ENCODE measurements at regions not wholly inside any gene's neighbourhood (a gene's known extent, or its start where the extent isn't known, plus 50 kb on each side); places are given as distances from the start of the nearest gene placed in this dataset.

- H3K27me3 ChIP-seq (ENCODE audit: control insufficient read depth in 1 of 2, insufficient read depth in 2 of 2, low read length in 1 of 2): no peaks in the 10 kb centered on the region
- no peak overlapping the region for H3K4me3 ChIP-seq (ENCODE audit: low read length in 2 of 2)
- intact Hi-C loops (cut with DNase I): no loop called here
- no peak for DNase-seq
- peaks cover 18 to 25% of the 10 kb centered on the region in 2 donors for H3K4me1 ChIP-seq (ENCODE audit: control insufficient read depth in 1 of 2, insufficient read depth in 2 of 2, low read length in 2 of 2)
- H3K9me3 ChIP-seq (ENCODE audit: control insufficient read depth, low read length): no peaks in the 10 kb centered on the region
- peak overlapping the region in 1 of 2 donors; percentile 93 for H3K27ac ChIP-seq (ENCODE audit: low read depth in 1 of 2, low read length in 2 of 2)
- no peaks in the 10 kb centered on the region for H3K36me3 ChIP-seq (ENCODE audit: control insufficient read depth in 1 of 2, insufficient read depth in 2 of 2, low read length in 1 of 2)
- ATAC-seq (ENCODE audit: low FRiP score): no peak
- WGBS, 2 donors: 15 to 27% methylated on average over 2 of the region's 2 CpGs
Observed at GRCh38 chr3:64759811-64760210, 72.0 kb upstream of the ADAMTS9 start.

- peak overlapping the region; percentile 76 to 78 for H3K27ac ChIP-seq (ENCODE audit: low read depth in 1 of 2, low read length in 2 of 2)
- DNase-seq: no peak
- intact Hi-C loops (cut with DNase I): no loop called here
- WGBS, 2 donors: 19 to 23% methylated on average over 2 of the region's 2 CpGs
- H3K27me3 ChIP-seq (ENCODE audit: control insufficient read depth in 1 of 2, insufficient read depth in 2 of 2, low read length in 1 of 2): no peaks in the 10 kb centered on the region
- ATAC-seq (ENCODE audit: low FRiP score): no peak
- H3K4me3 ChIP-seq (ENCODE audit: low read length in 2 of 2): no peak overlapping the region
- H3K9me3 ChIP-seq (ENCODE audit: control insufficient read depth, low read length): no peaks in the 10 kb centered on the region
- no peaks in the 10 kb centered on the region for H3K36me3 ChIP-seq (ENCODE audit: control insufficient read depth in 1 of 2, insufficient read depth in 2 of 2, low read length in 1 of 2)
- peaks cover 10 to 28% of the 10 kb centered on the region in 2 donors for H3K4me1 ChIP-seq (ENCODE audit: control insufficient read depth in 1 of 2, insufficient read depth in 2 of 2, low read length in 2 of 2)
Observed at GRCh38 chr3:64756398-64756986, 68.7 kb upstream of the ADAMTS9 start.

- H3K9me3 ChIP-seq (ENCODE audit: control insufficient read depth, low read length): no peaks in the 10 kb centered on the region
- no peak overlapping the region for H3K4me3 ChIP-seq (ENCODE audit: low read length in 2 of 2)
- DNase-seq (no peak), ATAC-seq (ENCODE audit: low FRiP score) (no peak)
- no peaks in the 10 kb centered on the region for H3K27me3 ChIP-seq (ENCODE audit: control insufficient read depth in 1 of 2, insufficient read depth in 2 of 2, low read length in 1 of 2)
- no peaks in the 10 kb centered on the region for H3K36me3 ChIP-seq (ENCODE audit: control insufficient read depth in 1 of 2, insufficient read depth in 2 of 2, low read length in 1 of 2)
- 21 to 29% methylated on average over 6 of the region's 6 CpGs for WGBS, 2 donors
- H3K27ac ChIP-seq (ENCODE audit: low read depth in 1 of 2, low read length in 2 of 2): peak overlapping the region in 1 of 2 donors; percentile 28
- intact Hi-C loops (cut with DNase I): no loop called here
- peaks cover 4% of the 10 kb centered on the region in 2 donors for H3K4me1 ChIP-seq (ENCODE audit: control insufficient read depth in 1 of 2, insufficient read depth in 2 of 2, low read length in 2 of 2)
Observed at GRCh38 chr3:64748244-64748904, 60.6 kb upstream of the ADAMTS9 start.

GRCh38 chr3:64747679-64748078, 59.9 kb upstream of the ADAMTS9 start:
- no peaks in the 10 kb centered on the region for H3K36me3 ChIP-seq (ENCODE audit: control insufficient read depth in 1 of 2, insufficient read depth in 2 of 2, low read length in 1 of 2)
- intact Hi-C loops (cut with DNase I): no loop called here
- peaks cover 4% of the 10 kb centered on the region in 2 donors for H3K4me1 ChIP-seq (ENCODE audit: control insufficient read depth in 1 of 2, insufficient read depth in 2 of 2, low read length in 2 of 2)
- no peak overlapping the region for H3K27ac ChIP-seq (ENCODE audit: low read depth in 1 of 2, low read length in 2 of 2)
- no peak overlapping the region for H3K4me3 ChIP-seq (ENCODE audit: low read length in 2 of 2)
- DNase-seq (no peak), ATAC-seq (ENCODE audit: low FRiP score) (no peak)
- 33 to 36% methylated on average over 4 of the region's 4 CpGs for WGBS, 2 donors
- H3K27me3 ChIP-seq (ENCODE audit: control insufficient read depth in 1 of 2, insufficient read depth in 2 of 2, low read length in 1 of 2): no peaks in the 10 kb centered on the region
- no peaks in the 10 kb centered on the region for H3K9me3 ChIP-seq (ENCODE audit: control insufficient read depth, low read length)

GRCh38 chr3:64743887-64744243, 56.1 kb upstream of the ADAMTS9 start:
- intact Hi-C loops (cut with DNase I): no loop called here
- H3K27ac ChIP-seq (ENCODE audit: low read depth in 1 of 2, low read length in 2 of 2): no peak overlapping the region
- WGBS, 2 donors: 73 to 92% methylated on average over 4 of the region's 4 CpGs

GRCh38 chr3:64743156-64743886, 55.5 kb upstream of the ADAMTS9 start:
- H3K4me1 ChIP-seq (ENCODE audit: control insufficient read depth in 1 of 2, insufficient read depth in 2 of 2, low read length in 2 of 2): peaks cover 2 to 5% of the 10 kb centered on the region in 2 donors
- no peak overlapping the region for H3K4me3 ChIP-seq (ENCODE audit: low read length in 2 of 2)
- H3K27ac ChIP-seq (ENCODE audit: low read depth in 1 of 2, low read length in 2 of 2): no peak overlapping the region
- H3K27me3 ChIP-seq (ENCODE audit: control insufficient read depth in 1 of 2, insufficient read depth in 2 of 2, low read length in 1 of 2): no peaks in the 10 kb centered on the region
- ATAC-seq (ENCODE audit: low FRiP score) (no peak), DNase-seq (no peak)
- no peaks in the 10 kb centered on the region for H3K36me3 ChIP-seq (ENCODE audit: control insufficient read depth in 1 of 2, insufficient read depth in 2 of 2, low read length in 1 of 2)
- no peaks in the 10 kb centered on the region for H3K9me3 ChIP-seq (ENCODE audit: control insufficient read depth, low read length)
- WGBS, 2 donors: 68 to 75% methylated on average over 5 of the region's 5 CpGs
- intact Hi-C loops (cut with DNase I): no loop called here

More at GRCh38 chr3:64743887-64744243, 56.1 kb upstream of the ADAMTS9 start:
- Histone ChIP-seq H3K4me3 (ENCODE audit: low read length in 2 of 2) (no peak overlapping the region), H3K4me1 (ENCODE audit: control insufficient read depth in 1 of 2, insufficient read depth in 2 of 2, low read length in 2 of 2) (peaks cover 4 to 6% of the 10 kb centered on the region in 2 donors), H3K27me3 (ENCODE audit: control insufficient read depth in 1 of 2, insufficient read depth in 2 of 2, low read length in 1 of 2) (no peaks in the 10 kb centered on the region), H3K9me3 (ENCODE audit: control insufficient read depth, low read length) (no peaks in the 10 kb centered on the region), H3K36me3 (ENCODE audit: control insufficient read depth in 1 of 2, insufficient read depth in 2 of 2, low read length in 1 of 2) (no peaks in the 10 kb centered on the region)
- no peak for DNase-seq
- no peak for ATAC-seq (ENCODE audit: low FRiP score)

GRCh38 chr3:64741341-64741740, 53.5 kb upstream of the ADAMTS9 start:
- Histone ChIP-seq H3K36me3 (ENCODE audit: control insufficient read depth in 1 of 2, insufficient read depth in 2 of 2, low read length in 1 of 2) (no peaks in the 10 kb centered on the region), H3K27me3 (ENCODE audit: control insufficient read depth in 1 of 2, insufficient read depth in 2 of 2, low read length in 1 of 2) (no peaks in the 10 kb centered on the region), H3K4me1 (ENCODE audit: control insufficient read depth in 1 of 2, insufficient read depth in 2 of 2, low read length in 2 of 2) (peaks cover 5 to 10% of the 10 kb centered on the region in 2 donors), H3K27ac (ENCODE audit: low read depth in 1 of 2, low read length in 2 of 2) (peak overlapping the region in 1 of 2 donors; percentile 71), H3K9me3 (ENCODE audit: control insufficient read depth, low read length) (no peaks in the 10 kb centered on the region), H3K4me3 (ENCODE audit: low read length in 2 of 2) (no peak overlapping the region)
- ATAC-seq (ENCODE audit: low FRiP score) (peak; percentile 56), DNase-seq (peak in 1 of 2 donors; percentile 51)
- intact Hi-C loops (cut with DNase I): loop anchor here in 1 of 2 donors (2.0 kb wide), 1 partner anchor 25 kb away; no protein-coding TSS in a partner anchor
- 0 to 19% methylated on average over 1 of the region's 1 CpG for WGBS, 2 donors

- H3K36me3 ChIP-seq (ENCODE audit: control insufficient read depth in 1 of 2, insufficient read depth in 2 of 2, low read length in 1 of 2): no peaks in the 10 kb centered on the region
- H3K4me3 ChIP-seq (ENCODE audit: low read length in 2 of 2): no peak overlapping the region
- H3K27ac ChIP-seq (ENCODE audit: low read depth in 1 of 2, low read length in 2 of 2): peak overlapping the region; percentile 53 to 79
- intact Hi-C loops (cut with DNase I): loop anchor here (2.0 to 5.0 kb wide), 3 partner anchors 23 to 53 kb away; partner anchors contain the start of gene ADAMTS9 (in 1 of the 2)
- DNase-seq (no peak), ATAC-seq (ENCODE audit: low FRiP score) (peak; percentile 51)
- no peaks in the 10 kb centered on the region for H3K9me3 ChIP-seq (ENCODE audit: control insufficient read depth, low read length)
- H3K4me1 ChIP-seq (ENCODE audit: control insufficient read depth in 1 of 2, insufficient read depth in 2 of 2, low read length in 2 of 2): peaks cover 5 to 10% of the 10 kb centered on the region in 2 donors
- WGBS, 2 donors: 42 to 45% methylated on average over 11 of the region's 11 CpGs
- H3K27me3 ChIP-seq (ENCODE audit: control insufficient read depth in 1 of 2, insufficient read depth in 2 of 2, low read length in 1 of 2): no peaks in the 10 kb centered on the region
Observed at GRCh38 chr3:64739971-64740631, 52.3 kb upstream of the ADAMTS9 start.
